Effector memory CD8-positive, alpha-beta T cell (primary cell): ENCODE measurements at regions not wholly inside any gene's neighbourhood (a gene's known extent, or its start where the extent isn't known, plus 50 kb on each side); places are given as distances from the start of the nearest gene placed in this dataset.

Source experiments
- ATAC-seq: fragments of 150-1000 bp; cut with Tn5 transposase; replicated peaks from 2 replicates; pipeline ENCODE4 v1.10.0; 2021; ENCODE audit warnings: mild to moderate bottlenecking, moderate library complexity
- DNase-seq, 3 experiments: peaks; one replicate each; pipeline ENCODE4 v3.0.0; 2021
- H3K27ac Mint-ChIP-seq, 2 donors: one replicate each; pipeline ENCODE4 v1.8.0; 2022; ENCODE audit warnings: mild to moderate bottlenecking in 2 of 2, mixed read lengths in 2 of 2, moderate library complexity in 2 of 2
- H3K27me3 Mint-ChIP-seq, 2 donors: one replicate each; pipeline ENCODE4 v1.8.0; 2022; ENCODE audit warnings: mixed read lengths in 2 of 2
- H3K36me3 Mint-ChIP-seq: one replicate; pipeline ENCODE4 v1.8.0; 2022; ENCODE audit warnings: mild to moderate bottlenecking, moderate library complexity, mixed read lengths; ENCODE audit not compliant: insufficient read depth
- H3K4me1 Mint-ChIP-seq, 2 donors: one replicate each; pipeline ENCODE4 v1.8.0; 2022; ENCODE audit warnings: low read depth in 2 of 2, mixed read lengths in 2 of 2
- H3K4me3 Mint-ChIP-seq, 2 donors: one replicate each; pipeline ENCODE4 v1.8.0; 2022; ENCODE audit warnings: mild to moderate bottlenecking in 2 of 2, mixed read lengths in 2 of 2, moderate library complexity in 2 of 2
- H3K9me3 Mint-ChIP-seq, 2 donors: one replicate each; pipeline ENCODE4 v1.8.0; 2022; ENCODE audit warnings: mixed read lengths in 2 of 2

DNA sequence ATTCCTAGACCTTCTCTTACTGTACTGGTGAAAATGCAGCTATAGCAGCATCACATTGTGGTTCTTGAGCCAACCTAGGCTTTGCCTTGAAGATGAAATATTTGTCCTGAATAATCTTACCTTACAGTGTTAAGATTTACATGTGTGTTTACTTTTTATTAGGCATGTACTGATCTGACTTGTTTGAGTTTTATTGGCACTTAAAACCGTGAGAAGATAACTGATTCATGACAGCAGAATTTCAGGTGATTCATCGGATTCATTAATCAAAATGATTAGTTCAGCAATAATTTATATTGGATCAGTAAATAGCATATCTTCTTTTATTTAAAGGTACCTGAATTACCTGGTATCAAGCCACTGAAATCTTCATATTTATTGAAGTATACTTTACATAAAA, 296.3 kb downstream of the KLF5 start:
- DNase-seq (no peak), ATAC-seq (no peak)
- no peak overlapping the region for H3K4me3 Mint-ChIP-seq

DNA sequence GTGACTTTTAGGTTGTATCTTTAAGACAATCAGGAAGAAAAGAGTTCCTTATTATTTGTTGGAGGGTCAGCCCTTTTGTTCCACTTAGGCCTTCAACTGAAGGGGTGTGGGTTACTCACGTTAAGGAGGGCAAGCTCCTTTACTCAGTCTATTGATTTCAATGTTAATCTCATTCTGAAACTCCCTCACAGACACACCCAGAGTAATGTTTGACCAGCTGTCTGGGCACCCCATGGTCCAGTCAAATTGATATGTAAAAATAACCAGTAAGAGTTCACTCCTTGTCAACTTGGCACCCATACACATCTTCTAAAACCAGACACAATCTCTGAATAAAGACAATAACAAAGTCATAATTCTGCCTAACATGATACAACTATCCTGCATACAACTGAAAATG, 292.9 kb downstream of the KLF5 start:
- Mint-ChIP-seq H3K27ac (no peak overlapping the region), H3K4me3 (no peak overlapping the region), H3K9me3 (no peaks in the 10 kb centered on the region), H3K36me3 (no peaks in the 10 kb centered on the region), H3K4me1 (no peaks in the 10 kb centered on the region), H3K27me3 (peaks cover 10 to 17% of the 10 kb centered on the region in 2 donors)
- DNase-seq: no peak
- ATAC-seq: no peak

More for the DNA sequence above, 296.3 kb downstream of the KLF5 start:
- Mint-ChIP-seq H3K4me1 (no peaks in the 10 kb centered on the region), H3K27ac (no peak overlapping the region), H3K9me3 (no peaks in the 10 kb centered on the region), H3K27me3 (no peaks in the 10 kb centered on the region), H3K36me3 (no peaks in the 10 kb centered on the region)

DNA sequence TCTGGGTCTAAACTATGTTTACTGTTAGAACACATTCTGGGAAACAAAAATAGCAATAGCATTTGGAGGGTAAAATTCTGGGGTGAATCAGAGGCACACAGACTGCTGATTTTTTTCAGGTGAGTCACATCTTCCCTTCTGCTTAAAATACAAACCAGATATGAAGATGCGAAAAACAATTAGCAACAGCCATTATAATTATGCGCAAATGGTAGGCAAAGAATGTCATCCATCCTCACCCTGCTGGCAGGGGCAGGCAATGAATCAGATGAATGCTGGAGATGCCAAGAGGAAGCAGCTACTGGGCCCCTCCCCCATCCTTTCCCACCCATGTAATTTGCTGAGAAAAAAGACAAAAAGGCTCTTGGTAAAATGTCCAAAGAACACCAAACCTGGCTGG, 282.9 kb downstream of the KLF5 start:
- Mint-ChIP-seq H3K36me3 (no peaks in the 10 kb centered on the region), H3K27ac (no peak overlapping the region)
- DNase-seq: no peak

GRCh38 chr13:73340069-73340468, 281.3 kb downstream of the KLF5 start:
- Mint-ChIP-seq H3K4me1 (no peaks in the 10 kb centered on the region), H3K4me3 (no peak overlapping the region), H3K27me3 (peaks cover 0 to 5% of the 10 kb centered on the region in 2 donors), H3K36me3 (no peaks in the 10 kb centered on the region), H3K27ac (no peak overlapping the region), H3K9me3 (no peaks in the 10 kb centered on the region)
- DNase-seq (no peak), ATAC-seq (no peak)

More for the DNA sequence above, 282.9 kb downstream of the KLF5 start:
- no peak for ATAC-seq
- Mint-ChIP-seq H3K27me3 (peaks cover 2 to 5% of the 10 kb centered on the region in 2 donors), H3K4me1 (no peaks in the 10 kb centered on the region), H3K9me3 (no peaks in the 10 kb centered on the region), H3K4me3 (no peak overlapping the region)

- Mint-ChIP-seq H3K27me3 (peaks cover 0 to under 1% of the 10 kb centered on the region in 2 donors), H3K27ac (no peak overlapping the region), H3K36me3 (no peaks in the 10 kb centered on the region), H3K9me3 (no peaks in the 10 kb centered on the region), H3K4me1 (no peaks in the 10 kb centered on the region), H3K4me3 (no peak overlapping the region)
- no peak for DNase-seq
- ATAC-seq: no peak
These were observed 280.3 kb downstream of the KLF5 start for GRCh38 chr13:73339086-73339485.

- ATAC-seq: no peak
- Mint-ChIP-seq H3K36me3 (no peaks in the 10 kb centered on the region), H3K27ac (no peak overlapping the region), H3K9me3 (no peaks in the 10 kb centered on the region), H3K27me3 (no peaks in the 10 kb centered on the region), H3K4me3 (no peak overlapping the region), H3K4me1 (no peaks in the 10 kb centered on the region)
- no peak for DNase-seq
These were observed 279.6 kb downstream of the KLF5 start for GRCh38 chr13:73338389-73338788.

GRCh38 chr13:73337532-73337931, 278.7 kb downstream of the KLF5 start:
- Mint-ChIP-seq H3K36me3 (no peaks in the 10 kb centered on the region), H3K27ac (no peak overlapping the region), H3K9me3 (no peaks in the 10 kb centered on the region), H3K27me3 (no peaks in the 10 kb centered on the region), H3K4me1 (no peaks in the 10 kb centered on the region), H3K4me3 (no peak overlapping the region)
- DNase-seq: no peak
- ATAC-seq: no peak

DNA sequence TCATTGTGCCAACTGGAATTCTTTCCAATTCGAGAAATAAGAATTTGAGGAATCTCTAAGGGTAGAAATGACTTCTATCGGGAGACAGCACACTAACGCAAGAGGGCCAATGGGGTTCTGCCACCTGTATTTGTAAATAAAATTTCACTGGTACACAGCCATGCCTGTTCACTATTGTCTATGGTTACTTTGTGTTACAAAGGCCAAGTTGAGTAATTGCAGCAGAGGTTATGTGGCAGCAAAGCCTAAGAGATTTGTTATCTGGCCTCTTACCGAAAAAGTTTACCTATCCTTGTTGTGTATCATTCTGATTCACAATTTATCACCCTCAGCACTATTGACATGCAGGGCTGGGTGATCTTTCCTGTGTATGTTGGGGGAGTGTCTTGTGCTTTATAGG, 278.0 kb downstream of the KLF5 start:
- no peak overlapping the region for H3K27ac Mint-ChIP-seq
- no peaks in the 10 kb centered on the region for H3K36me3 Mint-ChIP-seq
- no peaks in the 10 kb centered on the region for H3K4me1 Mint-ChIP-seq
- DNase-seq (no peak), ATAC-seq (no peak)
- no peaks in the 10 kb centered on the region for H3K27me3 Mint-ChIP-seq
- H3K4me3 Mint-ChIP-seq: no peak overlapping the region
- no peaks in the 10 kb centered on the region for H3K9me3 Mint-ChIP-seq

DNA sequence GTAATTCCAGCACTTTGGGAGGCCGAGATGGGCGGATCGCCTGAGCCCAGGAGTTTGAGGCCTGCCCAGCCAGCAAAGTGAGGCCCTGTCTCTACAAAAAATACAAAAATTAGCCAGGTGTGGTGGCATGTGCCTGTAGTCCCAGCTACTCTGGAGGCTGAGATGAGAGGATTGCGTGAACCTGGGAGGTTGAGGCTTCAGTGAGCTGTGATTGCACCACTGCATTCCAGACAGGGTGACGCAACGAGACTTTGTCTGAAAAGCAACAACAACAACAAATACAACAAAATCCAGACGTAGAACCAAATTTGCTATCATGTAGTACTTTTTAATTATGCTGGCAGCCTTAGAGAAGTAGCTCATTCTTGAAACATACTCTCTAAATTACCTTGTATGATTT, 277.1 kb downstream of the KLF5 start:
- no peak overlapping the region for H3K4me3 Mint-ChIP-seq
- ATAC-seq: no peak
- H3K4me1 Mint-ChIP-seq: no peaks in the 10 kb centered on the region
- H3K36me3 Mint-ChIP-seq: no peaks in the 10 kb centered on the region
- no peaks in the 10 kb centered on the region for H3K27me3 Mint-ChIP-seq
- no peaks in the 10 kb centered on the region for H3K9me3 Mint-ChIP-seq
- DNase-seq: no peak
- H3K27ac Mint-ChIP-seq: no peak overlapping the region

- no peak for DNase-seq
- Mint-ChIP-seq H3K27me3 (no peaks in the 10 kb centered on the region), H3K27ac (no peak overlapping the region), H3K4me3 (no peak overlapping the region), H3K36me3 (no peaks in the 10 kb centered on the region), H3K4me1 (no peaks in the 10 kb centered on the region), H3K9me3 (no peaks in the 10 kb centered on the region)
- ATAC-seq: no peak
These were observed 276.4 kb downstream of the KLF5 start for GRCh38 chr13:73335210-73335609.

- no peak for ATAC-seq
These were observed 275.6 kb downstream of the KLF5 start for GRCh38 chr13:73334445-73334844.

GRCh38 chr13:73331556-73331955, 272.8 kb downstream of the KLF5 start:
- Mint-ChIP-seq H3K4me3 (no peak overlapping the region), H3K4me1 (no peaks in the 10 kb centered on the region), H3K27ac (no peak overlapping the region), H3K9me3 (no peaks in the 10 kb centered on the region), H3K27me3 (peaks cover under 1 to 10% of the 10 kb centered on the region in 2 donors), H3K36me3 (no peaks in the 10 kb centered on the region)
- no peak for ATAC-seq
- no peak for DNase-seq

More at GRCh38 chr13:73334445-73334844, 275.6 kb downstream of the KLF5 start:
- Mint-ChIP-seq H3K9me3 (no peaks in the 10 kb centered on the region), H3K27me3 (no peaks in the 10 kb centered on the region), H3K4me1 (no peaks in the 10 kb centered on the region), H3K36me3 (no peaks in the 10 kb centered on the region), H3K4me3 (no peak overlapping the region), H3K27ac (no peak overlapping the region)
- no peak for DNase-seq

- Mint-ChIP-seq H3K9me3 (no peaks in the 10 kb centered on the region), H3K27me3 (peaks cover 7 to 21% of the 10 kb centered on the region in 2 donors), H3K4me1 (no peaks in the 10 kb centered on the region), H3K36me3 (no peaks in the 10 kb centered on the region), H3K27ac (no peak overlapping the region), H3K4me3 (no peak overlapping the region)
- ATAC-seq: no peak
- no peak for DNase-seq
These were observed 270.6 kb downstream of the KLF5 start for GRCh38 chr13:73329355-73329754.

DNA sequence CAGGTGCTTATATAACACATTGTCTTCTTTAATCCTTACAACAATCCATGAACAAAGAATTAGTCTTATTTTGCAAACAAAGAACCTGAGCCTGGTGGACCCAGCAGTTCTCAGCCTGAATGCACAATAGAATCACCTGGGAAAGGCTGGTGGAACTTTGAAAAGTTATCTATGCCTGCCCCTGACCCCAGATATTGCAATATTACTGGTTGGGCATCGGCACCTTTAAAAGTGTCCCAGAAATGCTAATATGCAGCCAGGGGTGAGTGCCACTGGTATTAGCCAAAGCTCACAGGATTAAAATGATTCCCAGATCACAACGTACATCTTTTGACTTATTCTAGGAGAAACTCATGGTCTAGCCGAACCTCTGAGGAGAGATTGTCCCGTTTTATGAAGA, 268.8 kb downstream of the KLF5 start:
- peaks cover 7 to 25% of the 10 kb centered on the region in 2 donors for H3K27me3 Mint-ChIP-seq
- H3K27ac Mint-ChIP-seq: no peak overlapping the region
- no peak for ATAC-seq
- no peak for DNase-seq
- no peaks in the 10 kb centered on the region for H3K4me1 Mint-ChIP-seq
- H3K4me3 Mint-ChIP-seq: no peak overlapping the region
- no peaks in the 10 kb centered on the region for H3K36me3 Mint-ChIP-seq
- no peaks in the 10 kb centered on the region for H3K9me3 Mint-ChIP-seq
